Liver (tissue), 7 donors: ENCODE measurements at regions not wholly inside any gene's neighbourhood (a gene's known extent, or its start where the extent isn't known, plus 50 kb on each side); places are given as distances from the start of the nearest gene placed in this dataset.
"Not testable (repeated sequence)": the region's sequence is repeated elsewhere in the genome, so short reads cannot be mapped to it uniquely, and the experiment has no call there.

Source experiments
- DNase-seq: peaks from one replicate; pipeline ENCODE4 v3.0.0-alpha.2; 2017; ENCODE audit warnings: low spot score
- H3K27ac ChIP-seq, 2 donors: one replicate each; pipeline ENCODE4 v1.7.0; 2013; ENCODE audit warnings: inconsistent platforms in 2 of 2, low read length in 2 of 2, control low read depth in 1 of 2, low read depth in 1 of 2, mild to moderate bottlenecking in 1 of 2
- H3K27me3 ChIP-seq, 4 donors: one replicate each; pipeline versions ENCODE4 v1.6.1 to v1.7.0; 2013; ENCODE audit warnings: low read length in 3 of 4, inconsistent platforms in 1 of 4, mild to moderate bottlenecking in 1 of 4, moderate library complexity in 1 of 4; ENCODE audit not compliant: control insufficient read depth in 4 of 4, insufficient read depth in 4 of 4
- H3K36me3 ChIP-seq, 4 donors: one replicate each; pipeline versions ENCODE4 v1.6.1 to v1.7.0; 2013; ENCODE audit warnings: low read length in 3 of 4, mild to moderate bottlenecking in 3 of 4, low read depth in 1 of 4, moderate library complexity in 1 of 4; ENCODE audit not compliant: control insufficient read depth in 4 of 4, insufficient read depth in 3 of 4
- H3K4me1 ChIP-seq, 4 donors: one replicate each; pipeline versions ENCODE4 v1.6.1 to v1.7.0; 2013; ENCODE audit warnings: low read length in 3 of 4, mild to moderate bottlenecking in 3 of 4, moderate library complexity in 1 of 4; ENCODE audit not compliant: control insufficient read depth in 4 of 4, insufficient read depth in 4 of 4
- H3K4me3 ChIP-seq, 3 donors: one replicate each; pipeline versions ENCODE4 v1.6.1 to v1.7.0; 2013; ENCODE audit warnings: low read length in 3 of 3, control low read depth in 1 of 3, low read depth in 1 of 3, mild to moderate bottlenecking in 1 of 3
- H3K9ac ChIP-seq, 2 donors: one replicate each; pipeline ENCODE4 v1.7.0; 2013; ENCODE audit warnings: low read length in 2 of 2, mild to moderate bottlenecking in 2 of 2, moderate library complexity in 2 of 2, control low read depth in 1 of 2, low read depth in 1 of 2
- H3K9me3 ChIP-seq, 4 donors: one replicate each; pipeline versions ENCODE4 v1.6.1 to v1.7.0; 2013; ENCODE audit warnings: low read length in 3 of 4; ENCODE audit not compliant: control insufficient read depth in 4 of 4
- EGR1 ChIP-seq, 2 donors: IDR thresholded peaks; 2 replicates each; pipeline ENCODE4 v1.6.1; 2016 to 2018; ENCODE audit warnings: antibody characterized with exemption in 2 of 2, low read depth in 2 of 2
- FOXA1 ChIP-seq: IDR thresholded peaks from 2 replicates; pipeline ENCODE4 v1.6.1; 2016; ENCODE audit warnings: antibody characterized with exemption
- GABPA ChIP-seq, 2 donors: IDR thresholded peaks in 1 of 2; conservative IDR thresholded peaks in 1 of 2; 2 replicates each; pipeline ENCODE4 v1.6.1; 2016; ENCODE audit warnings: antibody characterized with exemption in 2 of 2, mild to moderate bottlenecking in 1 of 2, moderate library complexity in 1 of 2
- HNF4A ChIP-seq, 2 donors: conservative IDR thresholded peaks; 2 replicates each; pipeline ENCODE4 v1.6.1; 2016; ENCODE audit warnings: antibody characterized with exemption in 2 of 2, mild to moderate bottlenecking in 2 of 2
- JUND ChIP-seq, 2 donors: IDR thresholded peaks; 2 replicates each; pipeline ENCODE4 v1.6.1; 2016; ENCODE audit warnings: antibody characterized with exemption in 2 of 2
- MAX ChIP-seq: IDR thresholded peaks from 2 replicates; pipeline ENCODE4 v1.6.1; 2016; ENCODE audit warnings: antibody characterized with exemption
- RAD21 ChIP-seq, 2 donors: IDR thresholded peaks; 2 replicates each; pipeline ENCODE4 v1.6.1; 2016; ENCODE audit warnings: antibody characterized with exemption in 2 of 2, mild to moderate bottlenecking in 2 of 2
- REST ChIP-seq: IDR thresholded peaks from 2 replicates; pipeline ENCODE4 v1.6.1; 2016; ENCODE audit warnings: antibody characterized with exemption, mild to moderate bottlenecking
- RXRA ChIP-seq, 2 donors: IDR thresholded peaks; 2 replicates each; pipeline ENCODE4 v1.6.1; 2017 to 2018; ENCODE audit warnings: antibody characterized with exemption in 2 of 2, mild to moderate bottlenecking in 1 of 2
- SP1 ChIP-seq: IDR thresholded peaks from 2 replicates; pipeline ENCODE4 v1.6.1; 2018; ENCODE audit warnings: antibody characterized with exemption, mild to moderate bottlenecking
- TAF1 ChIP-seq: conservative IDR thresholded peaks from 2 replicates; pipeline ENCODE4 v1.6.1; 2016; ENCODE audit warnings: antibody characterized with exemption, mild to moderate bottlenecking
- YY1 ChIP-seq: IDR thresholded peaks from 2 replicates; pipeline ENCODE4 v1.6.1; 2016; ENCODE audit warnings: antibody characterized with exemption, mild to moderate bottlenecking
- ZBTB33 ChIP-seq: IDR thresholded peaks from 2 replicates; pipeline ENCODE4 v1.6.1; 2016; ENCODE audit warnings: antibody characterized with exemption
- WGBS: extraction: QIAGEN DNeasy Blood & Tissue Kit; methylation state at CpG from one replicate; pipeline ENCODE4 v1.1.7; 2013; 5-methylcytosine and 5-hydroxymethylcytosine counted together
- TF ChIP-seq, protein P1 (sequence below): IDR thresholded peaks from 2 replicates; pipeline ENCODE4 v1.6.1; 2016; ENCODE audit warnings: antibody characterized with exemption
- donor health status: healthy.
- donor health status: healthy.
- donor health status: healthy.
- donor health status: healthy.

DNA sequence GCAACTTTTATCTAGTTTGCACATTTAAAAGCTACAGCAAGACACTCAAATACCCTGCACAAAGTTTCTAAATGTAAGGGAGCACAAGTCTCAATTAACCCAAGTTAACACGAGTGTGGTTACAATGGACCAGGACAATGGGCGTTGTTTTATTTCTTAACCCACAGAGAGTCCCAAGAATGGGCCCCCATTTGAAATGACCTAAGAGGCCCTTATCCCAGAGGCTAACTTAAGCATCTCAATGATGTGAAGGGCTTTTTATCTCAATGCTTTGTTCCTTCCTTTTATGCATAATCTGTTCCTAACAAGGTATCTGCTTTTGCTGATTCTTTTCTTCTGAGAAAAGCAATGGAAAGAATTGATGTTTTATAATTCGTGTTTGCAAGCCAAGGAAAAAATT lies 151.5 kb upstream of the SALL3 start:
- H3K36me3 ChIP-seq, result no peaks in the 10 kb centered on the region
- no peaks in the 10 kb centered on the region for H3K9me3 ChIP-seq
- peaks cover 0 to 3% (median 0%) of the 10 kb centered on the region in 4 donors for H3K27me3 ChIP-seq
- WGBS, result 59% methylated on average over 3 of the region's 3 CpGs
- no peak overlapping the region for H3K27ac ChIP-seq
- no peak overlapping the region for H3K4me3 ChIP-seq
- no peak for DNase-seq
- H3K4me1 ChIP-seq, result no peaks in the 10 kb centered on the region
- H3K9ac ChIP-seq, result no peak overlapping the region
- no peak for TF ChIP-seq ZBTB33
- no peak for TF ChIP-seq GABPA (IDR thresholded peaks at IDR 0.05 in 1 of 2, conservative IDR thresholded peaks at IDR 0.05 in 1 of 2)
- TF ChIP-seq REST, result no peak
- TF ChIP-seq JUND (IDR thresholded peaks at IDR 0.05), result no peak
- TF ChIP-seq HNF4A (conservative IDR thresholded peaks at IDR 0.05), result no peak
- TF ChIP-seq RAD21 (IDR thresholded peaks at IDR 0.05), result no peak
- TF ChIP-seq TAF1, result no peak
- TF ChIP-seq EGR1 (IDR thresholded peaks at IDR 0.05; ENCODE audit: low read depth in 2 of 2), result no peak
- TF ChIP-seq SP1, result no peak
- no peak for TF ChIP-seq RXRA (IDR thresholded peaks at IDR 0.05)
- TF ChIP-seq FOXA1, result no peak
- no peak for TF ChIP-seq MAX

DNA sequence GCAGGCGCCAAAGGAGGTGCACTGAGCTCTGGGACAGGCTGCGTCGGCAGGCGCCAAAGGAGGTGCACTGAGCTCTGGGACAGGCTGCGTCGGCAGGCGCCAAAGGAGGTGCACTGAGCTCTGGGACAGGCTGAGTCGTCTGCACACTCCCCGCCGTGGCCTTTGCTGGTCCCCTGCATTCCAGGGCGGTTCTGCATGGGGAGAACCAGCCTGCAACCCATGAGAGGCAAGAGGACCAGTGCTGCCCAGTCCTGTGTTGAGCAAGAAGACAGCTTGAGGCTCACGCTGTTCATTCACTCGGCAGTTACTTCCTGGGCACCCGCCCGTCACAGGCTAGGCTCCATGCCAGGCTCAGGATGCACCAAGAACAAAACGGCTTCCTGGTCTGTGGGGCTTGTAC lies 150.6 kb upstream of the SALL3 start:
- not testable (repeated sequence) for DNase-seq, H3K9ac ChIP-seq
- WGBS, result 66% methylated on average over 16 of the region's 16 CpGs

GRCh38 chr18:78830161-78830560 lies 149.5 kb upstream of the SALL3 start:
- Histone ChIP-seq H3K4me1 (no peaks in the 10 kb centered on the region), H3K27ac (no peak overlapping the region)
- 84% methylated on average over 10 of the region's 10 CpGs for WGBS

More for the DNA sequence above, 150.6 kb upstream of the SALL3 start:
- not testable (repeated sequence) for H3K9me3 ChIP-seq, H3K4me1 ChIP-seq, H3K4me3 ChIP-seq, H3K27ac ChIP-seq, H3K36me3 ChIP-seq, H3K27me3 ChIP-seq

More at GRCh38 chr18:78830161-78830560, 149.5 kb upstream of the SALL3 start:
- no peak for DNase-seq
- TF ChIP-seq GABPA (IDR thresholded peaks at IDR 0.05 in 1 of 2, conservative IDR thresholded peaks at IDR 0.05 in 1 of 2) (no peak), YY1 (no peak), EGR1 (IDR thresholded peaks at IDR 0.05; ENCODE audit: low read depth in 2 of 2) (no peak), HNF4A (conservative IDR thresholded peaks at IDR 0.05) (no peak), JUND (IDR thresholded peaks at IDR 0.05) (no peak), REST (no peak)
- TF ChIP-seq, protein P1, sequence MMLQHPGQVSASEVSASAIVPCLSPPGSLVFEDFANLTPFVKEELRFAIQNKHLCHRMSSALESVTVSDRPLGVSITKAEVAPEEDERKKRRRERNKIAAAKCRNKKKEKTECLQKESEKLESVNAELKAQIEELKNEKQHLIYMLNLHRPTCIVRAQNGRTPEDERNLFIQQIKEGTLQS, result no peak
- no peaks in the 10 kb centered on the region for H3K9me3 ChIP-seq
- H3K9ac ChIP-seq, result no peak overlapping the region
- no peaks in the 10 kb centered on the region for H3K27me3 ChIP-seq
- H3K36me3 ChIP-seq, result no peaks in the 10 kb centered on the region
- H3K4me3 ChIP-seq, result no peak overlapping the region
